GM12892 (cell line): ENCODE measurements at regions not wholly inside any gene's neighbourhood (a gene's known extent, or its start where the extent isn't known, plus 50 kb on each side); places are given as distances from the start of the nearest gene placed in this dataset.

Experiments used
- POLR2A ChIP-seq: IDR thresholded peaks from 2 replicates; pipeline ENCODE4 v1.6.1; 2011; ENCODE audit warnings: low read depth, low read length, control low read depth
- POLR2AphosphoS5 ChIP-seq: IDR thresholded peaks from 2 replicates; pipeline ENCODE4 v1.6.1; 2011; ENCODE audit warnings: low read depth, low read length, control low read depth

DNA sequence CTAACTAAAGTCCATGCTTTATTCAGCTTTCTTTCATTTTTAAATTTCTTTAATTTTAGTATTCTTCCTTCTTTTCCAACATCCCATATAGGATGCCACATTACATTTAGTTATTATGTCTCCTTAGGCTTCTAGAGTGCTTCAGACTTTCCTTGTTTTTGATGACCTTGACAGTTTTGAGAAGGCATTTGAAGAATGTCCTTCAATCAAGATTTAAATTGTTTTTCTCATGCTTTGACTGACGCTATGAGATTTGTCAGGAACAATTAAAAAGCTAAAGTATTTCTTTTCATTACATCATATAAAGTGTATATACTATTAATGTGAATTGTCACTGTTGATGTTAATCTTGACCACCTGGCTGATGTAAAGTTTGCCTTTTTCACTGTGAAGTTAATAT is 173.7 kb upstream of the LYPLAL1 start:
- no peak for TF ChIP-seq POLR2AphosphoS5
- TF ChIP-seq POLR2A, result no peak
